Natural killer cell (primary cell): ENCODE measurements at regions not wholly inside any gene's neighbourhood (a gene's known extent, or its start where the extent isn't known, plus 50 kb on each side); places are given as distances from the start of the nearest gene placed in this dataset.

Source experiments
- ATAC-seq, 3 donors: fragments of 150-1000 bp in 2 of 3; fragments of 200-7000 bp in 1 of 3; cut with Tn5 transposase; 1 replicate in 1 of 3; 2 replicates in 2 of 3; pipeline ENCODE4 v1.10.0; 2021; ENCODE audit warnings: mild to moderate bottlenecking in 2 of 3, moderate library complexity in 2 of 3
- DNase-seq, 2 donors: peaks; one replicate each; pipeline versions ENCODE4 v3.0.0 to v3.0.0-alpha.2; 2013 to 2021; ENCODE audit warnings: mixed read lengths in 1 of 2
- H3K27ac ChIP-seq: one replicate; pipeline ENCODE4 v1.5.1; 2013; ENCODE audit warnings: mild to moderate bottlenecking, low read length
- H3K27me3 ChIP-seq: one replicate; pipeline ENCODE4 v1.6.1; 2013; ENCODE audit warnings: low read length; ENCODE audit not compliant: control insufficient read depth, insufficient read depth
- H3K36me3 ChIP-seq: one replicate; pipeline ENCODE4 v1.6.1; 2013; ENCODE audit warnings: low read length; ENCODE audit not compliant: control insufficient read depth, insufficient read depth
- H3K4me1 ChIP-seq: one replicate; pipeline ENCODE4 v1.6.1; 2013; ENCODE audit warnings: low read length; ENCODE audit not compliant: control insufficient read depth, insufficient read depth
- H3K4me3 ChIP-seq: one replicate; pipeline ENCODE4 v1.5.1; 2013; ENCODE audit warnings: low read length
- H3K9me3 ChIP-seq: one replicate; pipeline ENCODE4 v1.6.1; 2013; ENCODE audit warnings: low read length; ENCODE audit not compliant: control insufficient read depth, insufficient read depth
- H3K27ac Mint-ChIP-seq, 2 donors: one replicate each; pipeline ENCODE4 v1.8.0; 2022; ENCODE audit warnings: mild to moderate bottlenecking in 2 of 2, mixed read lengths in 2 of 2, moderate library complexity in 1 of 2
- H3K27me3 Mint-ChIP-seq, 2 donors: one replicate each; pipeline ENCODE4 v1.8.0; 2022; ENCODE audit warnings: low read depth in 2 of 2, mixed read lengths in 2 of 2
- H3K36me3 Mint-ChIP-seq: one replicate; pipeline ENCODE4 v1.8.0; 2022; ENCODE audit warnings: mixed read lengths
- H3K4me1 Mint-ChIP-seq, 2 donors: one replicate each; pipeline ENCODE4 v1.8.0; 2022; ENCODE audit warnings: mixed read lengths in 2 of 2
- H3K4me3 Mint-ChIP-seq: one replicate; pipeline ENCODE4 v1.8.0; 2022; ENCODE audit warnings: mild to moderate bottlenecking, moderate library complexity, mixed read lengths
- H3K9me3 Mint-ChIP-seq, 2 donors: one replicate each; pipeline ENCODE4 v1.8.0; 2022; ENCODE audit warnings: mixed read lengths in 2 of 2
- CTCF ChIP-seq: fragments of 200-600 bp; IDR thresholded peaks from one replicate; pipeline ENCODE4 v1.8.0; 2022; ENCODE audit warnings: antibody characterized with exemption
- WGBS: methylation state at CpG from one replicate; pipeline ENCODE4 v1.1.7; 2013; ENCODE audit warnings: missing lambda C conversion rate; ENCODE audit not compliant: insufficient coverage; 5-methylcytosine and 5-hydroxymethylcytosine counted together
- intact Hi-C: fragments of 100-400 bp; cut with micrococcal nuclease; formaldehyde crosslinking; loops from one replicate; pipeline ENCODE4 v1.14.2; 2022

GRCh38 chr12:5251092-5251491, 180.8 kb upstream of the NTF3 start:
- no peak for TF ChIP-seq CTCF
- no peak overlapping the region for H3K4me3 ChIP-seq
- H3K36me3 Mint-ChIP-seq, result no peaks in the 10 kb centered on the region
- H3K9me3 ChIP-seq, result no peaks in the 10 kb centered on the region
- no peaks in the 10 kb centered on the region for H3K4me1 Mint-ChIP-seq
- no peak overlapping the region for H3K27ac Mint-ChIP-seq
- 97% methylated on average over 5 of the region's 6 CpGs for WGBS
- peaks cover 3 to 5% of the 10 kb centered on the region in 2 donors for H3K27me3 Mint-ChIP-seq
- intact Hi-C loops, result no loop called here
- H3K36me3 ChIP-seq, result no peaks in the 10 kb centered on the region
- no peaks in the 10 kb centered on the region for H3K4me1 ChIP-seq
- H3K9me3 Mint-ChIP-seq, result no peaks in the 10 kb centered on the region
- DNase-seq (no peak), ATAC-seq (no peak)
- H3K4me3 Mint-ChIP-seq, result no peak overlapping the region
- no peaks in the 10 kb centered on the region for H3K27me3 ChIP-seq
- H3K27ac ChIP-seq, result no peak overlapping the region

GRCh38 chr12:5251786-5252185, 180.1 kb upstream of the NTF3 start:
- no peaks in the 10 kb centered on the region for H3K36me3 Mint-ChIP-seq
- H3K27ac Mint-ChIP-seq, result no peak overlapping the region
- Histone ChIP-seq H3K27me3 (no peaks in the 10 kb centered on the region), H3K4me3 (no peak overlapping the region), H3K36me3 (no peaks in the 10 kb centered on the region), H3K4me1 (no peaks in the 10 kb centered on the region), H3K27ac (no peak overlapping the region), H3K9me3 (no peaks in the 10 kb centered on the region)
- intact Hi-C loops, result no loop called here
- 84% methylated on average over 4 of the region's 6 CpGs for WGBS
- DNase-seq (no peak), ATAC-seq (no peak)
- H3K27me3 Mint-ChIP-seq, result peaks cover 3 to 12% of the 10 kb centered on the region in 2 donors
- no peaks in the 10 kb centered on the region for H3K9me3 Mint-ChIP-seq
- H3K4me3 Mint-ChIP-seq, result no peak overlapping the region
- no peaks in the 10 kb centered on the region for H3K4me1 Mint-ChIP-seq
- no peak for TF ChIP-seq CTCF

GRCh38 chr12:5254703-5255102, 177.2 kb upstream of the NTF3 start:
- Mint-ChIP-seq H3K9me3 (no peaks in the 10 kb centered on the region), H3K27ac (no peak overlapping the region), H3K4me3 (no peak overlapping the region), H3K36me3 (no peaks in the 10 kb centered on the region), H3K4me1 (no peaks in the 10 kb centered on the region), H3K27me3 (peaks cover 3 to 13% of the 10 kb centered on the region in 2 donors)
- no peaks in the 10 kb centered on the region for H3K27me3 ChIP-seq
- ATAC-seq (no peak), DNase-seq (no peak)
- no peak overlapping the region for H3K27ac ChIP-seq
- no peaks in the 10 kb centered on the region for H3K4me1 ChIP-seq
- H3K4me3 ChIP-seq, result no peak overlapping the region
- H3K9me3 ChIP-seq, result no peaks in the 10 kb centered on the region
- intact Hi-C loops, result no loop called here
- no peaks in the 10 kb centered on the region for H3K36me3 ChIP-seq
- 77% methylated on average over 2 of the region's 4 CpGs for WGBS
- no peak for TF ChIP-seq CTCF

- no peaks in the 10 kb centered on the region for H3K4me1 ChIP-seq
- no peaks in the 10 kb centered on the region for H3K9me3 ChIP-seq
- DNase-seq (no peak), ATAC-seq (no peak)
- no peaks in the 10 kb centered on the region for H3K36me3 ChIP-seq
- Mint-ChIP-seq H3K4me3 (no peak overlapping the region), H3K4me1 (no peaks in the 10 kb centered on the region), H3K27ac (no peak overlapping the region), H3K9me3 (no peaks in the 10 kb centered on the region), H3K36me3 (no peaks in the 10 kb centered on the region), H3K27me3 (peaks cover 3 to 13% of the 10 kb centered on the region in 2 donors)
- intact Hi-C loops, result no loop called here
- no peak overlapping the region for H3K27ac ChIP-seq
- H3K27me3 ChIP-seq, result no peaks in the 10 kb centered on the region
- WGBS, result 92% methylated on average over 2 of the region's 2 CpGs
- no peak overlapping the region for H3K4me3 ChIP-seq
- TF ChIP-seq CTCF, result no peak
Measured at GRCh38 chr12:5257763-5258495, 174.0 kb upstream of the NTF3 start.
